GM04504 (cell line): ENCODE measurements at regions not wholly inside any gene's neighbourhood (a gene's known extent, or its start where the extent isn't known, plus 50 kb on each side); places are given as distances from the start of the nearest gene placed in this dataset.
"Not testable (repeated sequence)": the region's sequence is repeated elsewhere in the genome, so short reads cannot be mapped to it uniquely, and the experiment has no call there.

Experiments used
- DNase-seq: peaks from one replicate; pipeline ENCODE4 v3.0.0-alpha.2; 2012; ENCODE audit warnings: low read depth

DNA sequence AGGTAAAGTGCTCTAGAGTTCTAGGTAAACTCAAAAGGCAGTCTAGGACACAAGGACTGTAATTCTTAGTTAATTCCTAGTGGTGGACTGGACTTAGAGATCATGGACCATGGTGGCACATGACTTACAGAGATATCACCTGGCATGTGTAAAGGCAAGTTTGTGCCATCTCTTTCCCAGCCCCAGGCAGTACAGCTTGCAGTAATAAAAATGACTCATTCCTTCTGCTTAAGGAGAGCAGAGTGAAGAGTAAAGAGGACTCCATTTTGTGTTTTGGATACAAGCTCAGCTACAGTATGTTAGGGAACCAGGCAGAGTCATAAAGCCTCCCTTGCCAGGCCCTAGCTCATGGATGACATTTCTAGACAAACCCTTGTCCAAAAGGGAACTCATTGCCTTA lies 629.9 kb downstream of the JRKL start:
- DNase-seq, result no peak

DNA sequence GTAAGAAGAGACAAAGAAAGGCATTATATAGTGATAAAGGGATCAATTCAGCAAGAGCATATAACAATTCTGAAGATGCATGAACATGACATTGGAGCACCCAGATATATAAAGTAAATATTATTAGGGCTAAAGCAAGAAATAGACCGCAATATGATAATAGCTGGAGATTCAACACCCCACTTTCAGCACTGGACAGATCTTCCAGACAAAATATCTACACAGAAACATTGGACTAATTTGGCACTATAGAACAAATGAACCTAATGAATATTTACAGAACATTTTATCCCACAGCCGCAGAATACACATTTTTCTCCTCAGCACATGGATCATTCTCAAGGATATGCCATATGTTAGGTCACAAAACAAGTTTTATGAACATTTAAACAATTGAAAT lies 633.1 kb downstream of the JRKL start:
- DNase-seq, result no peak

DNA sequence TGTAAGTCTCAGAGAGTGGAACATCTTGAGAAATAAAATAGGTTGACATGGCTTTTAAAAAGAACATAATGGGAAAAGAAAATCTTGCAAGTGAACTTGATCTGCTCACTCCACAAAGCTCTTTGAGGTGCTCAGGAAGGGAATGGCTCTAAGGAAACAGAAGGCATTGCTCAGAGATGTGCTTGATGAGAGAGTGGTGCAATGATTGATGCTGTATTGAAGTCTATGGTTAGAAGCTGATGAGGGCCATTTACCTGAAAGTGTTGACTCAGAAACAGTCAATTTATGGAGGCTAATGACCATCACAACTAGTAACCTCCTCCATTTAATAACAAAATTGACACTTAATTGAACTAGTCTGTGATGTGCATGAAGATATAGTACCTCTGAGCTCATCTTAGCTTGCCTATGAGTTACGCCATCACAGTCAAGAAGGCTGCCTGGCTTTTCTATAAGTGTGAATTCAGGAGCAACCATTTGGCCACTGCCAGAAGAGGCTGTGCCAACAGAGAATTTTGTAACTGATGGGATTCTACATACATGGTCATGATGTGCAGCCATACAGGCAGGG lies 639.1 kb downstream of the JRKL start:
- no peak for DNase-seq

DNA sequence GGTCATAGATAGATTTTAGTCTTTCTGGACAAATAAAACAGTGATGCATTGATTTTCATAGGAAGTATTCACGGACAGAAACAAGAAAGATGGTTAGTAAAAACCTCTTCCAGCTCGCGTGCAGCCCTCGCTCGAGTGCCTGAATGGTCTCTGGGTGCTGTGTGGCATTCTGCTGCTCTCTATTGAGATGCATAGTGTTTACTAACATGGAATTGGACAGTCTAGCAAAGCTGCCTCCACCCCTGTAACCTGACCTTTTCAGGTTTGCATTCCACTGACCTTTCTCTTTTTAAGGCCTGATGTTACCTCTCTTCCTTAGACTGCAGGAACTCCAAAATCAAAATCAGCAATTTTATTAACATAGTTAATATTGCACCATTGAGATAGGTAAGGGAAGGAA lies 643.4 kb downstream of the JRKL start:
- DNase-seq, result no peak

DNA sequence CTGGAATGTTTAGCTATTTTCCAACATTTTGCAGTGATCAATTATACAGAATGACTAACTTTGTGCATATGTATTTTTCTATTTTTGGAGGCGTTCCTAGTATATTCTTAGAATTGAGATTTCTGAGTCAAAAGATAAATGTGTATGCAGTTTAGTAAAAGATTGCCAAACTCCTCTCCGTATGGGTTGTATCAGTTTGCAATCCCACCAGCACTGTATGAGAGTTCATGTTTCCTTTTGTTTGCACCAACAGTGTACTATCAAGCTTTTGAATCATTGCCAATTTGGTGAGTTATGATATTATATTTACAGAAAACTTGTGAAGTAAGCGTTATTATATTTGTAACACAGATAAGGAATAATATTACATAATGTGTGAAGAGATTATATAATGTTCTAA lies 658.7 kb downstream of the JRKL start:
- no peak for DNase-seq

DNA sequence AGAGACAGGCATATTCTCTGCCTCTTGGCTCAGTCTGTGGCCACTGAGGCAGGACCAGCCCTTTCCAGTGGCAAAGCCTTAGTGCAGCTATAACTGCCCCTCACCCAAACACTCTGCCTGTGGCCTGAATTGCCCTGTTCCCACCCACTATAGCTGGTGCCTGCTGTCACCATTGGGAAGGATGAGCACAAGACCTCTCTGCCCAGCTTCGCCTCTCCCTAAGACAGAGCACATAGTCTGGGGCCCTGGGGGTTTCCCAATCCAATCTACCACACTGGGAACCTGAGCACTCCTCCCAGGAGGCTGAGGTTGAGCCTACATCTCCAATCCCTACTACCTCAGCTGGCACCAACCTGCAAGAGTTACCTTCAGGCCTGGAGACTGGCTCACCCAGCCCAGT lies 670.4 kb downstream of the JRKL start:
- no peak for DNase-seq

DNA sequence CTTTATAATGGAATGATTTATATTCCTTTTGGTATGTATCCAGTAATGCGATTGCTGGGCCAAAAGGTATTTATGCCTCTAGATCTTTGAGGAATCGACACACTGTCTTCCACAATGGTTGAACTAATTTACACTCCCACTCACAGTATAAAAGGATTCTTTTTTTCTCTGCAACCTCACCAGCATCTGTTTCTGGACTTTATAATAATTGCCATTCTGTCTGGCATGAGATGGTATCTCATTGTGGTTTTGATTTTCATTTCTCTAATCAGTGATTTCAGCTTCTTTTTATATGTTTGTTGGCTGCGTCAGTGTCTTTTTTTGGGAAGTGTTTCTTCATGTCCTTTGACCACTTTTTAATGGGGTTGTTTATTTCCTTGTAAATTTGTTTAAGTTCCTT lies 679.3 kb downstream of the JRKL start:
- DNase-seq, result no peak

DNA sequence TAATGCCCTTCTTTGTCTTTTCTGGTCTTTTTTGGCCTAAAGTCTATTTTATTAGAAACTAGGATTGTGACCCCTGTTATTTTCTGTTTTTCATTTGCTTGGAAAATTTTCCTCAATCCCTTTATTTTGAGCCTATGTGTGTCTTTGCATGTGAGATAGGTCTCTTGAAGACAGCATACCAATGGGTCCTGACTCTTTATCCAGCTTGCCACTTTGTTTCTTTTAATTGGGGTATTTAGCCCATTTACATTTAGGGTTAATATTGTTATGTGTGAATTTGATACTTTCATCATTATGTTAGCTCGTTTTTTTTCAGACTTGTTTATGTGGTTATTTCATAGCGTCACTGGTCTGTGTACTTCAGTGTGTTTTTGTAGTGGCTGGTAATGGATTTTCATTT lies 682.6 kb downstream of the JRKL start:
- DNase-seq, result no peak

DNA sequence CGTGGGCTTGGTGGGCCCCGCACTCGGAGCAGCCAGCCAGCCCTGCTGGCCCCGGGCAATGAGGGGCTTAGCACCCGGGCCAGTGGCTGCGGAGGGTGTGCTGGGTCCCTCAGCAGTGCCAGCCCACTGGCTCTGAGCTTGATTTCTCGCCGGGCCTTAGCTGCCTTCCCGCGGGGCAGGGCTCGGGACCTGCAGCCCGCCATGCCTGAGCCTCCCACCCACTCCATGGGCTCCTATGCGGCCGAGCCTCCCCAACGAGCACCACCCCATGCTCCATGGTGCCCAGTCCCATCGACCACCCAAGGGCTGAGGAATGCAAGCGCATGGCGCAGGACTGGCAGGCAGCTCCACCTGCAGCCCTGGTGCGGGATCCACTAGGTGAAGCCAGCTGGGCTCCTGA lies 686.9 kb downstream of the JRKL start:
- not testable (repeated sequence) for DNase-seq

DNA sequence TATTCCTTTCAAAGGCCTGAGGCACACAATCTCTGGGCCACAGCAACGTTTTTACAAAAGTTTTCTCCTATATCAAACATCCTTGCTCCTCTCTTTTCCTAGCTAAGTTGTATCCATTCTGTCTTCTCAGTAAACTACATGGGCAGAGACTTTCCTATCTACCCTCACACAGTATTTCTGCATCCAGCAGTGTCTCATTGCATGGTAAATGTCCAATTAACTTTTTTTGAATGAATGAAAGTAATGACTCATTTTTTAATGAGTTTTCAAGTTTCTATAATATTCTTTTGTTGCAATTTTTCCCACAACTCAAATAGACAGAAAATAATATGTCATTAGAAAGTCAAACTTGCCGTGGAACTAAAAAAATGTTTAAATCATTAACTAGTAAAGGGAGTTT lies 688.6 kb downstream of the JRKL start:
- no peak for DNase-seq

DNA sequence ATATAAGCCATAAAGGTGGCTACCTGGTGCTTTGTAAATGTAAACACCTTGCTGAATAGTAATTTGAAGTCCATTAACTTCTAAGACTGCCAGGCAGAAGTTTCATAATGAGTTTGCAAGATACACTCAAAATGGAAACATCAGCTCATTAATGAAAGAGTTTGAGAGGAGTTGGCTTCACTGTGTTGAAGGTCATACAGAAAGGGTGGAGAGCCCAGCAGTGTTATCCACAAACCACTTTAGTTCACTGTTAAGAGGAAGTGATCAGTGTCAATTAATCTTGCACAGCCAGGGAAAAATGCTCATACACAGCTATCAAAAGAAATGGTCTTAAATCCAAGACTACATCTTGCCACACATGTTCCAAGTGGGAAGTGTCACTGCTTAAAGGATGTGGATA lies 689.4 kb downstream of the JRKL start:
- no peak for DNase-seq

DNA sequence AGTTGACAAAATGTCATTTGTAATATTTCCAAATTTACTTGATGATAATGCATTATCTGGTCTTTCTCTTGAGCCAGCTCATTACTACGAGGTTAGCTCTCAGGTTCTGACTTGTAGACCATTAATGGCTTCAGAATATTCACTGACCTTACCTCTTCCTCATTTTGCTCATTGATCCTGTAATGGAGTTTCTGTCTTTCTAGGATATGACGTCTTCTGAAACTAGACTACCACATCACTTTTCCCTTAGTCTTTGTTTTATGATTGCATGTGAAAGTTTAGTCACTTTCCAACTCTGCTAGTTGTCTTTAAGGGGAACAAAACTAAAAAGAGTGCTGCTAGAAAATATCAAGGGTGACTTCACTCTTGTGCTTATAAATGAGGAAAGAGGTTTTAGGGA lies 697.6 kb downstream of the JRKL start:
- no peak for DNase-seq

DNA sequence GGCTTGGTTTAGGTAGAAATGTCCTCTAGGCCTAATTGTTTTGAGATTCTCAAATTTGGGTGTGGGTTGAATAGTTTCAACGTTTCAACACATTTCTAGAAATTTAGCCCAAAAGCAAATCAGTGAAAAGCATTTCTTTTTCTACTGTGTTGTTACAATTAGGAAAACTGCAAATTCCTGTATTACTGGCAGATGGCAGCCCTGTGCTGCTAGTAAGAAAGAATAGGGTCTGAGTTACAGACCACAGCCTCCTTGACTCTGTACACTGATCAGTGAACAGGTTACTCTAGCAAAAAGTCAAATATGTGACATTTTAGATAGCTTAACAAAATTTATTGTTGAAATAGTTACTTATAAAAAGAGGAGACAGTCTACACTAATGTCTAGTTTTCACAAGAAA lies 703.0 kb downstream of the JRKL start:
- DNase-seq, result no peak

DNA sequence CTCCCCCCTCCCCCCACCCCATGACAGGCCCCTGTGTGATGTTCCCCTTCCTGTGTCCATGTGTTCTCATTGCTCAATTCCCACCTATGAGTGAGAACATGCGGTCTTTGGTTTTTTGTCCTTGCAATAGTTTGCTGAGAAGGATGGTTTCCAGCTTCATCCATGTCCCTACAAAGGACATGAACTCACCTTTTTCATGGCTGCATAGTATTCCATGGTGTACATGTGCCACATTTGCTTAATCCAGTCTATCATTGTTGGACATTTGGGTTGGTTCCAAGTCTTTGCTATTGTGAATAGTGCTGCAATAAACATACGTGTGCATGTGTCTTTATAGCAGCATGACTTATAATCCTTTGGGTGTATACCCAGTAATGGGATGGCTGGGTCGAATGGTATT lies 712.4 kb downstream of the JRKL start:
- not testable (repeated sequence) for DNase-seq

DNA sequence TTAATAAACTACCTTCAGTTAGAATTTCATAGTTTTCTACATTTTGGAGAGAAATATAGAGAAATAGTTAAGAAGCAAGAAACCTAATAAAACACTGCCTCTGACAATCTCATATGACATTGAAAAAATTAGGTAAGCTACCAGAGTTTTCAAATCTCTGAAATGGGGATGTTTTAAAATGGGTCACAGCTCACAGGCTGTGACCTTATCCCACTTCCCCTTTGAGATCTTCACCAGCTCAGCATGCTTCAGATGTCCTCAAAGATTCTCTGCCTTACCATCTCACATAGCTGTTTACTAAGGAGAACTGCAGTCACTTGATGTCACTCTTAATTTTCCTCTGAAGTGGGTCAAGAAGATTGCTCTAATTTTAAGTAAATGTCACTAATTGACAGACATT lies 717.8 kb downstream of the JRKL start:
- no peak for DNase-seq

DNA sequence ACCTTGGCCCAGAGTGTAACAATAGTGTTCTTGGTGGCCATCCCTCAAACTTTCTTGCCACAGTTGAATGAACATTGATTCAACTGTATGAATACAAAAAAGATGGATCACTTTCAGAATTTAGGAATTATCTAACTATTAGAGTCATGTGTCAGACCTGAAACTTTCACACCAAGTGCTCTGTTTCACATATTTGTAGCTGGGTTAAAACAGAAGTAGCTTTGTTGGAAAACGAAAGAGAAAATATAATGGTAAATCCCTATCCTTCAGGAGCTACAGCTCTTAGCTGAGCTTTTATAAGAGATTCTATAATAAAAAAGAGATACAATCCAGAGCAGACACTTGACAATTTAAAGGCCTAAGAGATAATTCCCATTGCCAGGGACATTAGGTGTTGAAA lies 719.3 kb downstream of the JRKL start:
- DNase-seq, result no peak

DNA sequence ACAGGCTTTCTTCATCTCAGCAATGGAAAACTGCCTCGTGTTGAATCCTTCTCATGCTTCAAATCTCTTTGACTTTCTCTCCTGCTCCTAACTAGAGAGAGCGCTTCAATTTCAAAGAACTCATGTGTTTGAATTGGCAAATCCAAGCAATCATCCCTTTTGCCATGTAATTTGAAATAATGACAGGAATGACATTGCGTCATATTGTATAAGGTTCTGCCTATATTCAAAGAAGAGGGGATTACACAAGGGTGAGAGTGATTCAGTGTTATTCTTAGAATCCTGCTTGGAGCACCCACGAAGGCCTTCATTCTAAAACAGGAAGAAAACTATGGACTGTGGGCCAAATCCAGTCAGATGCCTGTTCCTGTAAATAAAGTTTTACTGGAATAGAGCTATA lies 720.6 kb downstream of the JRKL start:
- no peak for DNase-seq

DNA sequence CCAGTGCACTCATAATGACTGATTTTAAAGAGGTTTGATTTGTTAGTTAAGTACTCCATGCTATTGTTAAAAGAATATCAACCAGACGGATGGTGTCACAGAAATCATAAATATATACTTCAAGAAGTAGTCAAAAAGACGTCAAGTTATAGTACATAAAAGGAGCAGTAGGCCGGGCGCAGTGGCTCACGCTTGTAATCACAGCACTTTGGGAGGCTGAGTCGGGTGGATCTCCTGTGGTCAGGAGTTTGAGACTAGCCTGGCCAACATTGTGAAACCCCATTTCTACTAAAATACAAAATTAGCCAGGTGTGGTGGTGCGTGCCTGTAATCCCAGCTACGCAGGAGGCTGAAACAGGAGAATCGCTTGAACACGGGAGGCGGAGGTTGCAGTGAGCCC lies 721.7 kb downstream of the JRKL start:
- DNase-seq, result no peak

DNA sequence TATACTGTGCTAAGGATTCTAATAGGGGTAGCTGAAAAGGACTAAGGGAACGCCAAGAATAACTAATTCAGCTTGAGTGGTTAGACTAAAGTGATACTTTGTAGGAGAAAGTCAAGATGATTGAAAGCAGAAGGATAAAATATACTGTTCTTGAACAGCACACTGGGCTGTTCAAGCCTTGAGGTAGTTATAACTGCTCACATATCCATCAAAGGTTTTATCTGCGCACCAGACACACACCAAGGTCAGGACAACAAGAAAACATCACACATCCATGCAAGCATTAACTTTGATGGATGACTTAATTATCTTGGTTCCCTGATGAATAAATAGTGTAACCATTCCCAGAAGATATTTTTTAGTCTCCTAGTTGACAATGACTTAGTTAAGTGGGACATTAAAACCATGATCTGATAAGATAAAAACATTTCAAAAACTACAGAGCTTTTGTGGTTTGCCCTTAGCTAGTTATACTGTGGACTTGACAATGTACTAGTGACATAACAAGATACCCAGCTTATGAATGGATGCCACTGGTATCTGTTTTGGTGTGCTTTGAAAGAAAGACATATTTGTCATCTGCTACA lies 728.9 kb downstream of the JRKL start:
- DNase-seq, result no peak

DNA sequence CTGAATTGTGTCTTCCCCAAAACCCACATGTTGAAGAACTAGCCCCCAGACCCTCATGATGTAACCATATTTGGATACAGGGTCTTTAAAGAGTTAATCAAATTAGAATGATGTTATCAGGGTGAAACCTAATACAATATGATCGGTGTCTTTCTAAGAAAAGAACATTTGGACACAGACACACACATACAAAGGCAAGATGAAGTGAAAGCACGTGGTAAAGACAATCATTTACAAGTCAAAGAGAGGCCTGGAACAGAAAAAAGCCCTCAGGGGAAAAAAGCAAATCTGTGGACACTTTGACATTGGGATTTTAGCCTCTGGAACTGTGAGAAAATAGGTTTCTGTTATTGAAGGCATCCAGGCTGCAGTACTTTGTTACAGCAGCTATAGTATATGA lies 733.4 kb downstream of the JRKL start:
- no peak for DNase-seq

DNA sequence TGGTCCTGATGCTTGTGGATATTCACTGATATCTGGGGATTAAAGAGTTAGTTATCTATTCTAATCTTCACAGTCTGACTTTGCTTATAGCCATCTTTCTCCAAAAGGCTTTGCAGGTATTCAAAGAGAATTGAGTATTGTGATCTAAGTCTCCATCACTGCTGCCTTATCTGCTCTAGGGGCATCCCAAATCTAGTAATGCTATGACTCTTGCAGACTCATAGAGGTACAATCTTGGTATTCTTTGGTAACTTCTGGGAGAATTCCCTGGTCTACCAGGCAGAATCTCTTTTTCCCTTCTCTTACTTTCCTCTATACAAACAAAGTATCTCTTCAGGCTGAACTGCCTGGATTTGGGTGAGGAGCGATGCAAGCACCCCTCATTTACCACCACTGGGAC lies 746.3 kb downstream of the JRKL start:
- no peak for DNase-seq

DNA sequence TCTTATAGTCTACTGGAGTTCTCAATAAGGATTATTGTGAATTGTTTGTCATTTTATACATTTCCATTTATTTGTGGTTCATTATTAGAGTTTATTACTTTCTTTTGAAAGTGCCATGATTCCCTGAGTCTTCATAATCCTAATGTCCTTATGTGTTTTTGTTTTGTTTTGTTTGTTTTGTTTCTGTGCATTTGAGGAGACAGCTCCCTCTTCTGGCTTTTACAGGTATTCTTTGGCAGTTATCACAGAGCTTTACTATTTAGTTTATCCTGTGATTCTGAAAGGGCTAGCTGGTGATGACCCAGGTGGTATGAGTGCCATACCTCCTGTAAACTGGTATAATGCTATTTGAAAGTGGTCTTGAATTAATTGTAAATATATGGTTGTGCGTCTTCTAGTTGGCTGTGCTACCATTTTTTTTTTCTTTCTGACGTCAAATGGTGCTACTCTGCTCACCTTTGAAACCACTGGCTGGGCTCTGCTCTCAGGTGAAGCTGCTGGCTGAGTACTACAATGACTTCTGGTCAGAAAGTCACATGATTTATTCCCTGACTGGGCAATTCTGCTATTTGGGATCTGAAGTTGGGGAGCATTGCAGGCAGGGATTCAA lies 751.2 kb downstream of the JRKL start:
- DNase-seq, result no peak

DNA sequence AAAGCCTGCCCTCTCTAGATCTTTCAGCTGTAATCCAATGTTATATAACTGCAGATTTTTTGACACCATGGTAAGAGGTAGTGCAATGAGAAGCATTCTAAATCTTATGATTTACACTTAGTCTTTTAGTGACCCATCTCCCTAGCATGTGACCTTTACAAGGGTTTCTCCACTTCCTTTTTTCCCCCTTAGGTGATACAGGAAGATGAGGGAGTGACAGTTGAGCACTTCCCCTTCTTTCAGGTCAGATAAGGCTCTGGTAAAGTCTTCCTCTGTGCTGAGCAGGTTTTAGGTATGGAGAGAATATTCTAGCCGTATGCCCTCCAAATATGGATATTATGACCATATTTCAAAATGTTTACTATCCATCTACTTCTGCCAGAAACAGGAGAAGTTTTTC lies 753.6 kb downstream of the JRKL start:
- DNase-seq, result no peak

DNA sequence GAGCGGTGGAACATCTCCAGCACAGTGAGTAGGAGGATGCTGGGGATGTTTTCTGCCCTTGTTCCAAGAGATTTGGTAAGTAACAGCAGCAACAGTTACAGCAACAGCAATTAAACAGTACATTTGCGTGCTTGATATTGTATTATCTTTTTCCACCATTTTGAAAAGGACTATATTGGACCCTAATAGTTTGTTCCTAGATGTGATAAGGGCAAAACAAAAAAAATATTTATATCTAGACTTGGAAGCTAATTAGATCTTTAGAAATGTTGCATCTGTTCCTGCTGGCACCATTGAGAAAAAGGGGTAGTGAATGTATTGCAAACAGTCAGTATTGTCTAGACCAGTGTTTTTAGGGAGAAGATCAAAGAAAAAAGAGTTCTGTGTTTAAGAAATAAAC lies 759.9 kb downstream of the JRKL start:
- DNase-seq, result no peak
